HK-2 (cell line): ENCODE measurements at regions not wholly inside any gene's neighbourhood (a gene's known extent, or its start where the extent isn't known, plus 50 kb on each side); places are given as distances from the start of the nearest gene placed in this dataset.
"Not testable (repeated sequence)": the region's sequence is repeated elsewhere in the genome, so short reads cannot be mapped to it uniquely, and the experiment has no call there.

ENCODE experiments used
- DNase-seq: peaks from one replicate; pipeline ENCODE4 v3.0.0-alpha.2; 2018; ENCODE audit not compliant: unreplicated experiment

DNA sequence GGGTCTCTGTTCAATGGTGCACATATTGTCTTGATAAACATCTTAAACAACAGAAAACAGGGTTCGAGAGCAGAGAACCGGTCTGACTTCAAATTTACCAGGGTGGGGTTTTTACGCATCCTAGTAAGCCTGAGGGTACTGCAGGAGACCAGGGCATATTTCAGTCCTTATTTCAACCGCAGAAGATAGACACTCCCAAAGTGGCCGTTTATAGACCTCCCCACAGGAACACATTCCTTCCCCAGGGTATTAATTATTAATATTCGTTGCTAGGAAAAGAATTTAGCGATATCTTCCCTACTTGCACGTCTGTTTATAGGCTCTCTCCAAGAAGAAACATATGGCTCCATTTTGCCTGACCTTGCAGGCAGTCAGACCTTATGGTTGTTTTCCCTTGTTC is 1063.2 kb downstream of the DNAJB9 start:
- not testable (repeated sequence) for DNase-seq

DNA sequence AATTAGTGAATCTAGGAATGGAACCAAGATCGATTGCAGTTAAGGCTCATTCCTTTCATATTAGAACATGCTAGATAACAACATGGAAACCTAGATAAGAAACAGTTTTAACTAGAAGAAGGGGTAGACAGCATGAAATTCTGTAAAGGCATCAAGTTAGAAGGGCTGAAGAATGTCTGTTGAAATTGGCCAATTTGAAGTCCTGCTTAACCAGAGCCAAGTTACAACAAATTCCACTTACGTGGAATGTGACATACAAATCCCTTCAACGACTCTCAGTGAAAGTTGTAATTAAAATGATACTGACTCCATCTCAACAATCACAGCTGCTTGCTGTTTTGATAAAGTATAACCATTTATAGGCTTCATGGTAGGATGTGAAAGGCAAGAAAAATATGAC is 1065.7 kb downstream of the DNAJB9 start:
- DNase-seq, result no peak

DNA sequence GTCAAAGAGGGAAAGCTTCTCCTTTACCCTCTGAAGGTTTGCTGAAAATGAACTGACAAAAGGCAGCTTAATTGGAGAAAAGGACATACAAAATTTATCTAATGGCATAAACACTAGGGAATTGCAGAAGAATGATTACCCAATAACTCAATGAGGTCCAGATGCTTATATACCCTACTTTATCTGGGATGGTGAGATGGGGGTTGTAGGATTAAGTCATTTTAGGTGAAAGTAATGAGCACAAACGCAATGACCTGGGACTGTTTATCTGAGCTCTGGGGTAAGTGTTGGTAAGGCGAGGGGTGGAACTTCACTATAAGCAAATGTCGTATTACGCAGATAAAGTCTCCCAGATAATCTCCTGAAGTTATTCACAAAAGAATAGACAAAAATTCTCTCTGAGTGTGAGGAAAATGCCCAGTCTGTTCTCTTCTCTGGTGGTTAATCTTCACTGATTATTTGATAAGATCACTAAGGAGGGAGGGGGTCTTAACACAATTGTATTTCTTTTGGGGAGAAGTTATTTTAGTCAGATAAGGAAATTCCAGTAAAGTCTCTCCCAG is 1067.8 kb downstream of the DNAJB9 start:
- no peak for DNase-seq

DNA sequence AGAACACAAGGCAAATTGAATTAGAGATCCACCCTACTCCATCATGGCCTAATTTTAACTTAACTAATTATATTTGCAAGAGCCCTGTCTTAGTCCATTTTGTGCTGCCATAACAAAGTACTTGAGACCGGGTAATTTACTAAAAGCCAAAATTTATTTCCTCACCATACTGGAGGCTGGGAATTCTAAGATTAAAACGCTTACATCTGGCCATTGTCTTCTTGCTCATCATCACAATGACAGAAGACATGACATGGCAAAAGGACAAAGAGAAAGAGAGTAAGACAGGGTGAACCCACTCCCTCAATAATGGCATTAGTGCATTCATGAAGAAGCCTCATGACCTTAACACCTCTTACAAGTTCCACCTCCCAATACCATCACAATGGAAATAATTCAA is 1068.6 kb downstream of the DNAJB9 start:
- DNase-seq, result no peak

DNA sequence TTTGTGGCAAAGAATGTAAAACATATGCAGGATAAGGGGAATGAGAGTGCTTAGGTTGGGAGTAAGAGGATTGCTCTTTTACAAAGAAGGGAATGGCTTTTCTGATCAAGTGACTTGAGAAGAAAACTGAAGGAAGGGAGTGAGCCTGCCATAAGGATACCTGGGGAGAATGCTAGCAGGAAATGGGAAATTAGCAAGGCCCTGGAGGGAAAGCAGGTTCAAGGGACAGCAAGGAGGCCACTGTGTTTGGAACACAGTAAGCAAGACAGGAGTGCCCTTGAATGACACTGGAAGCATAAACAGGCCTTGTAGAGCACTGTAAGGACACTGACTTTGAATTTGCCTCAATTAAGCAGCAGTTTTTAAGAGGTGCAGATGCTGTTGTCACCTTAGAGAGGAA is 1069.9 kb downstream of the DNAJB9 start:
- no peak for DNase-seq

DNA sequence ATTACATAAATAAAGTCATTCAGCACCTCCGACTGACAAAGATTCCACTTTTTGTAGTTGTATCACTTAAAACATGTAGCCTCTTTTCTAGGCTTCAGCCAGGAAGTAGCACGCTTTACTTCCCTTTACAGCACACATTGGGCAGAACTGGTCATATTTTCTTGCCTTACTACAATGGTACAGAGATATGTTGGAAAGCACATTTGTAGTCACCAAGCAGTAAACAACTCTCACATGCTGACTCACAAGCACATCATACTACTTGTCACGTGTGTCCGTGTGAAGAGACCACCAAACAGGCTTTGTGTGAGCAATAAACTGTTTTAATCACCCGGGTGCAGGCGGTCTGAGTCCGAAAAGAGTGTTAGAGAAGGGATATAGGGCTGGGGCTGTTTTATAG is 1071.8 kb downstream of the DNAJB9 start:
- DNase-seq, result no peak

GRCh38 chr7:109646124-109646523 is 1076.5 kb downstream of the DNAJB9 start:
- DNase-seq, result no peak

GRCh38 chr7:109646594-109646993 is 1076.9 kb downstream of the DNAJB9 start:
- DNase-seq, result not testable (repeated sequence)

DNA sequence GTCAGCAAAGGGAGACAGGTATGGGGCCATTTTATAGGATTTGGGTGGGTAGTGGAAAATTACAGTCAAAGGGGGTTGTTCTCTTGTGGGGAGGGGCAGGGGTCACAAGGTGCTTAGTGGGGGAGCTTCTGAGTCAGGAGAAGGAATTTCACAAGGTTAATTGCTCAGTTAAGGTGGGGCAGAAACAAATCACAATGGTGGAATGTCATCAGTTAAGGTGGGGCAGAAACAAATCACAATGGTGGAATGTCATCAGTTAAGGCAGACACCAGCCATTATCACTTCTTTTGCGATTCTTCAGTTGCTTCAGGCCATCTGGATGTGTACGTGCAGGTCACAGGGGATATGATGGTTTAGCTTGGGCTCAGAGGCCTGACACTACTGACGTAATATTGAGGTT is 1077.6 kb downstream of the DNAJB9 start:
- not testable (repeated sequence) for DNase-seq

DNA sequence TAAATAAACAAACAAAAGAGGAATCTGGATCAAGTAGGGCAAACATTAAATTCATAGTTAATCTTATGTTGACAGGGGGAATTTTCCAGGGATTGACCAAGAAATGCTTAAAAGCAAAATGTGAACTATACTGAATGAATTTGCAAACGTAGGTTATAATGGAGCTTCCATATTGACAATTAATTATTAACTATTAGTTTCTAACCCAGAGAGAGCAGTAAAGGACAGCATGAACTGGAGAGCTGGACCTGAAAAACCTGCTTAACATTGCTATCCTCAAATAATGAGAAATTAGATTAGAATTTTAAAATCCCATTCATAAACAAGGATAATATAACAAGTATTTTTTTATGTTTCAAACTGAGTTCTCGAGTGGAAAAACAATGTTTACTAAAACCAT is 1089.6 kb downstream of the DNAJB9 start:
- no peak for DNase-seq

- no peak for DNase-seq
Measured at GRCh38 chr7:109660401-109660800, 1090.7 kb downstream of the DNAJB9 start.

DNA sequence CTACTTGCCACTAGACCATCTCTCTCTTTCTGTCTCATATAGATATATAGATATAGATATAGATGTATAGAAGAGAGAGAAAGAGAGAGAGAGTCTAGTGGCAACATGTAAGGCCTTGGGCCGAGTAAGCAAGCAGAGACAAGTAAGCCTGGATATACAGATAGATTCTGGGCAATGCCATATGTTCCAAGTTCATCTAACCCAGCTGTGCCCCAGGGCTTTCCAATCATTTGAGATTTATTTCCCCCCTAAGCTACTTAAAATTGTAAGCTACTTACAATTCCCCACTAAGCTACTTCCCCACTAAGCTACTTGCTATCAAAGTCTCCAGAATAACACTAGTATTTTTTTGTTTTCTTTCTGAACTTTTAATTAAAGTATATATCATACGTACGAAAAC is 1094.1 kb downstream of the DNAJB9 start:
- no peak for DNase-seq

DNA sequence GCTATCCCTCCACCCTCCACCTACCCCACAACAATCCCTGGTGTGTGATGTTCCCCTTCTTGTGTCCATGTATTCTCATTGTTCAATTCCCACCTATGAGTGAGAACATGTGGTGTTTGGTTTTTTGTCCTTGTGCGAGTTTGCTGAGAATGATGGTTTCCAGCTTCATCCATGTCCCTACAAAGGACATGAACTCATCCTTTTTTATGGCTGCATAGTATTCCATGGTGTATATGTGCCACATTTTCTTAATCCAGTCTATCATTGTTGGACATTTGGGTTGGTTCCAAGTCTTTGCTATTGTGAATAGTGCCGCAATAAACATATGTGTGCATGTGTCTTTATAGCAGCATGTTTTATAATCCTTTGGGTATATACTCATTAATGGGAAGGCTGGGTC is 1117.6 kb downstream of the DNAJB9 start:
- not testable (repeated sequence) for DNase-seq

- not testable (repeated sequence) for DNase-seq
Measured at GRCh38 chr7:109692613-109693012, 1122.9 kb downstream of the DNAJB9 start.

DNA sequence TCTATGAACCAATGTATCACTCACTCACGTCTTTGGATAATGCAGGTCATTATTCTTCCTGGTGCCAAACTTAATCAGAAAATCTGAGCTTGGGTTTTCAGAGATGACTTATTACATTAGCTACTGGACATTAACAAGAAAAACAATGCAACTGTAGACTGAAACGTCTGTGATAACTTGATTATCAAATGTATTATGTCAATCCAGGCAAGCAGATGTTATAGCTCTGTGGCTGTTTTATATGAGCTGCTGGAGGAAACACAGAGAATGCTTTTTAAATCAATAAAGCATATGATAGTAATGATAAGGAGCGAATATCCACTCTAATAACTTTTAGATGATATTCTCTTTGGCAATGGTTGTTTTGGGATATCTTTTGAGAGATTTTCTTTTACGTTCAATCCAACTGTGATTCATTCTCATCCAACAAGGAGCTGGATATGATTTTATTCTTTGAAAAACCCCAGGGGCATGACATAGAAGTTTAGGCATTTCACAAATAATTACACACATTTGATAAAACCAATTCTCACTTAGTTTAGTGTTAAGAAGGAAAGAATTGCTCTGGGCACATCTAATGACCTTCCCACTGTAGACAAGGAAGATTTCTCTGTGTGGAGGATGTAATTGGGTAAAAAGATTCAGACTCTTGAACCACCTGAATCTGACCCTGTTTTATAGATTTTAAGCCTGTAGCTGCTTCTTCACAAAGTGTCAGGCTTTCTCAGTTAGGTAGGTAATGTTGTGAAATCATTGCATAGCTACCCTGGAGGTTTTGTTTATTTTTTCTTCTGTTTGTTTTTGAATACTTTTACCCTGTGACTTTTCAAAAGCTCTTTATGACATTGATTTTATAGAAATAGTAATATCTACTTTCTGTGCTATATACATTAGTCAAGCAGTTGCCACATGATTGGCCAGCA is 1124.7 kb downstream of the DNAJB9 start:
- DNase-seq, result no peak

DNA sequence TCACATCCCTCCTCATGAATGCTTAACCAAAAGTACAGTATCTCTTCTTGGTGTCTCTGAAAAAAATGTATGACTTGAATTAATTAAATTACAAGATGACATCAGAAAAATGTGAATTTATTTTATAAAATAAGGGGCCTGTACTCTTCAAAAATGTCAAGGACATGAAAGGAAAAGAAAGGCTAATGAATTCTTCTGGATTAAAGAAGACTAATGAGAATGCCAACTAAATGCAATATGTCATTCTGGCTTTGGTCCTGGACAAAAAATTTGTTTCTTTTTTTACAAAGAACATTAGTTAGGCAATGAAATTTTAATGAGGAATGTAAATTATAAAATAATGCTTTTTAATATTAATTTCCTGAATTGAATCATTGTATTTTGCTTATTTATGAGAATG is 1125.7 kb downstream of the DNAJB9 start:
- no peak for DNase-seq

DNA sequence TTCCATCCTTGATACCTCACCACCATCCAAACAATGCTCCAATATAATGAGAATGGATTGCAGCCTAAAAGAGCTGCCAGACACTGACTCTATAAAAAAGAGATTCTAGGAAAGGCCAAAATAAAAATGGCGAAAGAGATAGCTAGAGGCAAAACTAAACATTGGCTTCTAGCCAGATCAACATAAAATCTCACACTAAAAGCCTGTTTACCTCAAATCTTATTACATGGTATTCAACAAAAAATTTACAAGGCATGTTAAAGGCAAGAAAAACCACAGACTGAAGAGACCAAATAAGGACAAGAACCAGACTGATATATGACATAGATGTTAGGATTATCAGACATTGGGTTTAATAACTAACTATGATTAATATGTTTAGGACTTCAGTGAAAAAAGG is 1127.0 kb downstream of the DNAJB9 start:
- no peak for DNase-seq

DNA sequence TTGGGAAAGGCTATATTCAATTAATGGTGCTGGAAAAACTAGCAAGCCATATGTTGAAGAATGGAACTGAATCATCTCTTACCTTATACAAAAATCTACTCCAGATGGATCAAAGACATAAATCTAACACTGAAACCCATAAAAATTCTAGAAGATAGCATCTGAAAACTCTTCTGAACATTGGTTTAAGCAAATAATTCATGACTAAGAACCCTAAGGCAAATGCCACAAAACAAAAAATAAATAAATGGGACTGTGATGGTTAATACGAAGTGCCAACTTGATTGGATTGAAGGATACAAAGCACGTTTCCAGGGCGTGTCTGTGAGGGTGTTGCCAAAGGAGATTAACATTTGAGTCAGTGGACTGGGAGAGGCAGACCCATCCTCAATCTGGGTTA is 1130.0 kb downstream of the DNAJB9 start:
- DNase-seq, result no peak

DNA sequence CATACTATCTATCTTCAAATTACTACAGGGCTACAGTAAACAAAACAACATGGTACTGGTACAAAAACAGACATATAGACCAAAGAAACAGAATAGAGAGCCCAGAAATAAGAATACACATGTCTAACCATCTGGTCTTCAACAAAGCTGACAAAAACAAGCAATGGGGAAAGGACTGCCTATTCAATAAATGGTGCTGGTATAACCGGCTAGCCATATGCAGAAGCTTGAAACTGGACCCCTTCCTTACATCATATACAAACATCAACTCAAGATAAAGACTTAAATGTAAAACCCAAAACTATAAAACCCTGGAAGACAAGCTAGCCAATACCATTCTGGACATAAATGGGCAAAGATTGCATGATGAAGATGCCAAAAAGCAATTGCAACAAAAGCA is 1143.7 kb downstream of the DNAJB9 start:
- no peak for DNase-seq

GRCh38 chr7:109719359-109719758 is 1149.7 kb downstream of the DNAJB9 start:
- not testable (repeated sequence) for DNase-seq

- no peak for DNase-seq
Measured at GRCh38 chr7:109734601-109735000, 1164.9 kb downstream of the DNAJB9 start.

DNA sequence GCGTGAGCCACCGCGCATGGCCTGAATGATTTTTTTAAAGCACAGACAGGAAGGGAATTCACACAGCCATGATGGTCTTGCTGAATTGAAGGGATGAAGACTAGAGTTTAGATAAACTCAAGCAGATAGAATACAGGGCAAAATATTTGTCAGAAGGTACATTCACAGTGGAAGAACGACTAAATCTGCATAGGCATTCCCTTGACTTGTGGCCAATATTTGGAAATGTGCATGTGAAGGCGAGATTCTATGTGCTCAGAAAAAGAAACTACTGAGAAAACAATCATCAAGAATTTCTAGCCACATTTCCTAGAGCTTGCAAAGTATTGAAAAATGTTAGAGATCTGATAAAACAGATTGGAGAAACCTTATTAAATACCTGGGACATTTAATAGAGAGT is 1166.2 kb downstream of the DNAJB9 start:
- no peak for DNase-seq

DNA sequence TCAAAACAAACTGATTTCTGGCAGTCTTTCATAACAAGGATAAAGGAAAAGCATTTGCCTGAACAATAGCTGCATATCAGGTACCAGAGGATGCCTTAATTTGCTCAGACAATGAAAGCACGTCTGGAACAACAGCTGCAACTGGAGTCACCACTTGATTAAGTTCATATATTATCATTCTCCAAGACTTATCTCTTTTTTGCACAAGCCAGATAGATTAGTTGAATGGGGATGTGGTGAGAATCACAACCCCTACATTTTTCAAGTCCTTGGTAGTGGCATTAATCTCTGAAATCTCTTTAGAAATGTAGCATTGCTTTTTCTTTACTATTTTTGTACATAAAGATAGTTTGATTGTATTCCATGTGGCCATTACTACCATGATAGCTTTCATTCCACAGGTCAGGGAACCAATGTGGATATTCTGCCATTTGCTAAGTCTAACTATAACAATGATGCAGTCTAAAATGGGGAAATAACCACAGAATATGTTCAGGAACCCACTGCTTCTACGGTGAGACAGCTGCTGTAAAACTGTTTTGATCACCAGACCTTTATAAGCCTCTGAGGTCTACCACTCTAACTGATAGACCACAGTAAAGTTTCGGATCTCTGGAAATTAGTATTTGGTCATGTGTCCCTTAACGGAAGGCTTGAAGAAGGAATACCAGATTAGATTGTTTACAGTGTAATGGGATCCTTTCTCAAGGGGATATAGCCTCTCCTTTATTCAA is 1176.2 kb downstream of the DNAJB9 start:
- DNase-seq, result no peak
